Calu3 (cell line): ENCODE measurements at regions not wholly inside any gene's neighbourhood (a gene's known extent, or its start where the extent isn't known, plus 50 kb on each side); places are given as distances from the start of the nearest gene placed in this dataset.
"Not testable (repeated sequence)": the region's sequence is repeated elsewhere in the genome, so short reads cannot be mapped to it uniquely, and the experiment has no call there.

Experiments
- BruUV-seq: library from RNA; stranded (reverse); fragments of 400-500 nt; replicated peaks from 2 replicates; lab custom pipeline; 2021; lab: Mats Ljungman, UMichigan
- CTCF ChIA-PET: fragments of 300-600 bp; sonication (Branson Sonifier 250); formaldehyde crosslinking; loops from one replicate; lab custom pipeline; 2022; ENCODE audit warnings: antibody characterized with exemption; lab: Charles Lee
- DNase-seq: peaks from one replicate; pipeline ENCODE4 v3.0.0; 2022
- H3K27ac Mint-ChIP-seq: one replicate; pipeline ENCODE4 v1.8.0; 2022; ENCODE audit warnings: mixed read lengths; ENCODE audit not compliant: unreplicated experiment
- H3K27me3 Mint-ChIP-seq: one replicate; pipeline ENCODE4 v1.8.0; 2022; ENCODE audit warnings: mixed read lengths; ENCODE audit not compliant: unreplicated experiment
- H3K36me3 Mint-ChIP-seq: one replicate; pipeline ENCODE4 v1.8.0; 2022; ENCODE audit warnings: mild to moderate bottlenecking, moderate library complexity, mixed read lengths; ENCODE audit not compliant: insufficient read depth, unreplicated experiment
- H3K4me1 Mint-ChIP-seq: one replicate; pipeline ENCODE4 v1.8.0; 2022; ENCODE audit warnings: mild to moderate bottlenecking, low read depth, mixed read lengths; ENCODE audit not compliant: unreplicated experiment
- H3K4me3 Mint-ChIP-seq: one replicate; pipeline ENCODE4 v1.8.0; 2022; ENCODE audit warnings: mild to moderate bottlenecking, low read depth, moderate library complexity, mixed read lengths; ENCODE audit not compliant: unreplicated experiment
- H3K9me3 Mint-ChIP-seq: one replicate; pipeline ENCODE4 v1.8.0; 2022; ENCODE audit warnings: low read depth, mixed read lengths; ENCODE audit not compliant: unreplicated experiment
- intact Hi-C: fragments of 100-400 bp; cut with micrococcal nuclease; formaldehyde crosslinking; loops from one replicate; pipeline ENCODE4 v1.10.0; 2022; ENCODE audit not compliant: unreplicated experiment
- TF ChIP-seq, protein P1 (sequence below): fragments of 200-600 bp; IDR thresholded peaks from one replicate; pipeline ENCODE4 v1.8.0; 2022; ENCODE audit warnings: antibody characterized with exemption; ENCODE audit not compliant: unreplicated experiment

DNA sequence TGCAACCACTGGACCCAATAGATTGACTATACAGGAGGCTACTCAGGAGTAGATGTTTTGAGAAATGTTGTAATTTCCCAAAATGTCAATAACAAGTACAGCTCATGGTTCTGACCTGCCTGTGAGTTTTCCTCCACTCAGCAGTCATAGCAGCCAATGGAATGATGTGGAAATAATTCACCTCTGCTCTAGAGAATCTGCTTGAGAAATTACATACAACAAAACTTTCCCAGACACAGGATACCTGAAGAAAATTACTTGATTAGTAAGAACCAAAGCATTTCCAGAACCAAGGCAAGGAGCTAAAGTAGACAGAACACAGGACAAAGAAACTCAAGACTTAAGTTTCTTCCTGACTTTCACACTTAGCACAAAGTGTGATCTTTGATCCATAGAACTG is 218.9 kb upstream of the SETMAR start:
- intact Hi-C loops, result no loop called here
- no TSS peak for BruUV-seq
- peaks cover 7% of the 10 kb centered on the region for H3K4me1 Mint-ChIP-seq
- no peak for DNase-seq
- H3K36me3 Mint-ChIP-seq, result no peaks in the 10 kb centered on the region
- no peaks in the 10 kb centered on the region for H3K27me3 Mint-ChIP-seq
- TF ChIP-seq, protein P1, sequence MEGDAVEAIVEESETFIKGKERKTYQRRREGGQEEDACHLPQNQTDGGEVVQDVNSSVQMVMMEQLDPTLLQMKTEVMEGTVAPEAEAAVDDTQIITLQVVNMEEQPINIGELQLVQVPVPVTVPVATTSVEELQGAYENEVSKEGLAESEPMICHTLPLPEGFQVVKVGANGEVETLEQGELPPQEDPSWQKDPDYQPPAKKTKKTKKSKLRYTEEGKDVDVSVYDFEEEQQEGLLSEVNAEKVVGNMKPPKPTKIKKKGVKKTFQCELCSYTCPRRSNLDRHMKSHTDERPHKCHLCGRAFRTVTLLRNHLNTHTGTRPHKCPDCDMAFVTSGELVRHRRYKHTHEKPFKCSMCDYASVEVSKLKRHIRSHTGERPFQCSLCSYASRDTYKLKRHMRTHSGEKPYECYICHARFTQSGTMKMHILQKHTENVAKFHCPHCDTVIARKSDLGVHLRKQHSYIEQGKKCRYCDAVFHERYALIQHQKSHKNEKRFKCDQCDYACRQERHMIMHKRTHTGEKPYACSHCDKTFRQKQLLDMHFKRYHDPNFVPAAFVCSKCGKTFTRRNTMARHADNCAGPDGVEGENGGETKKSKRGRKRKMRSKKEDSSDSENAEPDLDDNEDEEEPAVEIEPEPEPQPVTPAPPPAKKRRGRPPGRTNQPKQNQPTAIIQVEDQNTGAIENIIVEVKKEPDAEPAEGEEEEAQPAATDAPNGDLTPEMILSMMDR, result no peak
- H3K4me3 Mint-ChIP-seq, result no peak overlapping the region
- no peak overlapping the region for H3K27ac Mint-ChIP-seq
- peaks cover 5% of the 10 kb centered on the region for H3K9me3 Mint-ChIP-seq
- CTCF ChIA-PET, result no interaction called here

DNA sequence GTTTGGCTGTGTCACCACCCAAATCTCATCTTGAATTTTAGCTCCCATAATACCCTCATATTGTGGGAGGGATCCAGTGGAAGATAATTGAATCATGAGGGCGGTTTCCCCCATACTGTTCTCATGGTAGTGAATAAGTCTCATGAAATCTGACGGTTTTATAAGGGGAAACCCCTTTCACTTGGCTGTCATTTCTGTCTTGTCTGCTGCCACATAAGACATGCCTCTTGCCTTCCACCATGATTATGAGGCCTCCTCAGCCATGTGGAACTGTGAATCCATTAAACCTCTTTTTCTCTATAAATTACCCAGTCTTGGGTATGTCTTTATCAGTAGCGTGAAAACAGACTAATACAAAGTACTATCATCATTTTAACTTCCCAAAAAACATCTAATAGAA is 216.5 kb upstream of the SETMAR start:
- H3K4me1 Mint-ChIP-seq, H3K9me3 Mint-ChIP-seq, H3K27ac Mint-ChIP-seq, H3K27me3 Mint-ChIP-seq, CTCF ChIA-PET, DNase-seq, BruUV-seq, intact Hi-C loops, H3K36me3 Mint-ChIP-seq, H3K4me3 Mint-ChIP-seq: not testable (repeated sequence)

DNA sequence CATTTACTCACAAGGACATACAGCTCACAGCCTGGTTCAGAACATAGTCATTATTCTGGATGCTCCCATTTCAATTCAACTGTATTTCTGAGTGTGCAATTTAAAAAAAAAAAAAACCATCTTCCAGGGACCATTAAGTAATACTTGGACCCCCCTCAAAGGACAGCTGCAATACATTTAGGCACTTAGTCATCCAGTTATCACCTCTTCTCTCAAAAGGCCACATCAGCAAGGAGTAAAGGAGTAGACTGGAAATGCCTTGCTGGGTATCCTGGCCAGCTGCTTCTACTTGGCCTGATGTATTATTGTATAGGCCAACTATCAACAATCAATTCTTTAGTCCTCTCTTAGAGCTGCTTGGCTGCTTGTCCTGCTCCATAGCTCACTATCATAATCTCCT is 211.4 kb upstream of the SETMAR start:
- no peak overlapping the region for H3K27ac Mint-ChIP-seq
- H3K27me3 Mint-ChIP-seq, result no peaks in the 10 kb centered on the region
- no TSS peak for BruUV-seq
- CTCF ChIA-PET, result no interaction called here
- TF ChIP-seq, protein P1, result no peak
- H3K4me3 Mint-ChIP-seq, result no peak overlapping the region
- H3K9me3 Mint-ChIP-seq, result peaks cover 2% of the 10 kb centered on the region
- intact Hi-C loops, result no loop called here
- no peaks in the 10 kb centered on the region for H3K4me1 Mint-ChIP-seq
- no peak for DNase-seq
- H3K36me3 Mint-ChIP-seq, result no peaks in the 10 kb centered on the region

DNA sequence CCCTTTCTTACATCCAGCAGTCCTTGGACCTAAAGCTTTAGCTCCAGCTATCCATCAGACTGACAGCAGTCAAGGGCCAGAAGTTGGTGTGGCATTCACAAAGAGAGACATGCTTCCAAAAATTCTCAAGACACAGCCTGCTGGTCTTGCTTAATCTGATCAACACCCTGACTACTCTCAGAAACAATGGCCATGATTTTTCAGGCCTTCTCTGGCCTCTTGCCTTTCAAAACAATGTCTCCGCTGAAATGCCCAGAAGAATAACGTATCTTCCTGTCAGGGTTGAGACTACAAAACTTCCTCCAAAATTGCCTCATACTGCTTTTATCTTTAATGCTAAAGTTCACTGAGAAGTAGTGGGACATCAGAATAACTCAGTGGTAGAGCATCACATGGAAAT is 205.4 kb upstream of the SETMAR start:
- H3K27ac Mint-ChIP-seq, result no peak overlapping the region
- TF ChIP-seq, protein P1, result no peak
- H3K36me3 Mint-ChIP-seq, result no peaks in the 10 kb centered on the region
- H3K9me3 Mint-ChIP-seq, result peaks cover 2% of the 10 kb centered on the region
- DNase-seq, result no peak
- CTCF ChIA-PET, result no interaction called here
- no TSS peak for BruUV-seq
- intact Hi-C loops, result no loop called here
- H3K4me1 Mint-ChIP-seq, result no peaks in the 10 kb centered on the region
- no peak overlapping the region for H3K4me3 Mint-ChIP-seq
- no peaks in the 10 kb centered on the region for H3K27me3 Mint-ChIP-seq

DNA sequence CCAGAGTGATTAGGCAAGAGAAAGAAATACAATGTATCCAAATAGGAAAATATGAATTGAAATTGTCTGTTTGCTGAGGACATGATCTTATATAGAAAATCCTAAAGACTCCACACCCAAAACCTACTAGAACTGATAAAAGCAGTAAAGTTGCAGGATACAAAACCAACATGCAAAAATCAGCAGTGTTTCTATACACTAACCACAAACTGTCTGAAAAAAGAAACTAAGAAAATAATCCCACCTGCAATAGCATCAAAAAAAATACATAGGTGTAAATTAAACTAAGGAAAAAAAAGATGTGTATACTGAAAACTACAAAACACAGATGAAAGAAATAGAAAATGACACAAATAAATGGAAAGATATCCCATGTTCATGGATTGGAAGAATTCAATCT is 203.6 kb upstream of the SETMAR start:
- Mint-ChIP-seq H3K4me1 (no peaks in the 10 kb centered on the region), H3K4me3 (no peak overlapping the region), H3K9me3 (peaks cover 4% of the 10 kb centered on the region), H3K27me3 (no peaks in the 10 kb centered on the region), H3K36me3 (no peaks in the 10 kb centered on the region), H3K27ac (no peak overlapping the region)
- CTCF ChIA-PET, result no interaction called here
- BruUV-seq, result no TSS peak
- intact Hi-C loops, result no loop called here
- TF ChIP-seq, protein P1, result no peak
- DNase-seq, result no peak
